GM12872 (cell line): ENCODE measurements at regions not wholly inside any gene's neighbourhood (a gene's known extent, or its start where the extent isn't known, plus 50 kb on each side); places are given as distances from the start of the nearest gene placed in this dataset.

ENCODE experiments used
- CTCF ChIP-seq: IDR thresholded peaks from 3 replicates; pipeline ENCODE4 v1.5.1; 2011; ENCODE audit warnings: low read depth, mild to moderate bottlenecking, low read length, moderate library complexity; ENCODE audit not compliant: insufficient read depth

- no peak for TF ChIP-seq CTCF
These were observed 1353.7 kb upstream of the ACO1 start for GRCh38 chr9:31030741-31031202.

- no peak for TF ChIP-seq CTCF
These were observed 1352.2 kb upstream of the ACO1 start for GRCh38 chr9:31032206-31032605.

GRCh38 chr9:31034311-31034710 is 1350.1 kb upstream of the ACO1 start:
- TF ChIP-seq CTCF: no peak

- no peak for TF ChIP-seq CTCF
These were observed 1343.9 kb upstream of the ACO1 start for GRCh38 chr9:31040564-31040963.

- TF ChIP-seq CTCF: no peak
These were observed 1338.6 kb upstream of the ACO1 start for GRCh38 chr9:31045810-31046209.

- TF ChIP-seq CTCF: no peak
These were observed 1318.8 kb upstream of the ACO1 start for GRCh38 chr9:31065691-31066090.

- TF ChIP-seq CTCF: no peak
These were observed 1317.0 kb upstream of the ACO1 start for GRCh38 chr9:31067418-31067817.
